ENCODE measurements at regions not wholly inside any gene's neighbourhood (a gene's known extent, or its start where the extent isn't known, plus 50 kb on each side); places are given as distances from the start of the nearest gene placed in this dataset.

- DNase-seq, result no peak
Measured at GRCh38 chr5:61744690-61745619, 412.9 kb downstream of the ZSWIM6 start.

GRCh38 chr5:61746831-61747575 is 414.9 kb downstream of the ZSWIM6 start:
- DNase-seq, result no peak

GRCh38 chr5:61748121-61748520 is 416.1 kb downstream of the ZSWIM6 start:
- DNase-seq, result no peak

- DNase-seq, result no peak
Measured at GRCh38 chr5:61748651-61749050, 416.6 kb downstream of the ZSWIM6 start.

GRCh38 chr5:61752588-61752987 is 420.5 kb downstream of the ZSWIM6 start:
- no peak for DNase-seq

- no peak for DNase-seq
Measured at GRCh38 chr5:61754792-61755191, 422.7 kb downstream of the ZSWIM6 start.

GRCh38 chr5:61755726-61756222 is 423.7 kb downstream of the ZSWIM6 start:
- DNase-seq, result no peak

- DNase-seq, result no peak
Measured at GRCh38 chr5:61758711-61759110, 426.7 kb downstream of the ZSWIM6 start.

GRCh38 chr5:61765471-61765870 is 433.4 kb downstream of the ZSWIM6 start:
- DNase-seq, result no peak

GRCh38 chr5:61766141-61766540 is 434.1 kb downstream of the ZSWIM6 start:
- DNase-seq, result no peak

- no peak for DNase-seq
Measured at GRCh38 chr5:61767231-61768080, 435.4 kb downstream of the ZSWIM6 start.

- DNase-seq, result no peak
Measured at GRCh38 chr5:61768692-61769281, 436.7 kb downstream of the ZSWIM6 start.

- no peak for DNase-seq
Measured at GRCh38 chr5:61771062-61771461, 439.0 kb downstream of the ZSWIM6 start.

GRCh38 chr5:61771808-61772207 is 439.8 kb downstream of the ZSWIM6 start:
- no peak for DNase-seq

GRCh38 chr5:61775901-61776300 is 443.8 kb downstream of the ZSWIM6 start:
- DNase-seq, result no peak

- no peak for DNase-seq
Measured at GRCh38 chr5:61777292-61777691, 445.2 kb downstream of the ZSWIM6 start.

- no peak for DNase-seq
Measured at GRCh38 chr5:61779743-61780142, 447.7 kb downstream of the ZSWIM6 start.

- no peak for DNase-seq
Measured at GRCh38 chr5:61783481-61783880, 451.4 kb downstream of the ZSWIM6 start.

- DNase-seq, result no peak
Measured at GRCh38 chr5:61784341-61784740, 452.3 kb downstream of the ZSWIM6 start.

GRCh38 chr5:61788548-61788947 is 456.5 kb downstream of the ZSWIM6 start:
- no peak for DNase-seq

GRCh38 chr5:61790007-61790406 is 457.9 kb downstream of the ZSWIM6 start:
- no peak for DNase-seq

GRCh38 chr5:61790678-61791077 is 458.6 kb downstream of the ZSWIM6 start:
- DNase-seq, result no peak

- DNase-seq, result no peak
Measured at GRCh38 chr5:61796773-61797172, 464.7 kb downstream of the ZSWIM6 start.

Data from activated T-cell treated with anti-CD3 and anti-CD28 coated beads, Interleukin-2, amount 50 U/mL, for 1 hour (primary cell).